Psoas muscle (tissue), 7 donors: ENCODE measurements at regions not wholly inside any gene's neighbourhood (a gene's known extent, or its start where the extent isn't known, plus 50 kb on each side); places are given as distances from the start of the nearest gene placed in this dataset.

ENCODE experiments used
- ATAC-seq, 4 donors: fragments of 200-7000 bp; cut with Tn5 transposase; one replicate each; pipeline ENCODE4 v1.9.1; 2020; ENCODE audit warnings: moderate library complexity in 3 of 4, mild to moderate bottlenecking in 2 of 4
- DNase-seq, 2 donors: peaks; one replicate each; pipeline ENCODE4 v3.0.0-alpha.2; 2020
- H3K27ac ChIP-seq: fragments of 200-600 bp; one replicate; pipeline ENCODE4 v1.8.0; 2022
- H3K27me3 ChIP-seq, 3 donors: fragments of 200-600 bp in 1 of 3; one replicate each; pipeline versions ENCODE4 v1.6.1 to v1.8.0; 2013 to 2022; ENCODE audit warnings: low read length in 2 of 3, mild to moderate bottlenecking in 2 of 3, moderate library complexity in 1 of 3; ENCODE audit not compliant: insufficient read depth in 3 of 3
- H3K36me3 ChIP-seq, 2 donors: fragments of 200-600 bp in 1 of 2; one replicate each; pipeline versions ENCODE4 v1.6.1 to v1.8.0; 2013 to 2022; ENCODE audit warnings: low read depth in 1 of 2, mild to moderate bottlenecking in 1 of 2, moderate library complexity in 1 of 2; ENCODE audit not compliant: insufficient read depth in 1 of 2
- H3K4me1 ChIP-seq: fragments of 200-600 bp; one replicate; pipeline ENCODE4 v1.8.0; 2022
- H3K4me3 ChIP-seq: fragments of 200-600 bp; one replicate; pipeline ENCODE4 v1.8.0; 2022; ENCODE audit warnings: mild to moderate bottlenecking
- H3K9me3 ChIP-seq: fragments of 200-600 bp; one replicate; pipeline ENCODE4 v1.8.0; 2022
- WGBS, 3 donors: extraction: QIAGEN DNeasy Blood & Tissue Kit; methylation state at CpG; one replicate each; pipeline versions ENCODE4 v1.1.6 to v1.1.7; 2013; 5-methylcytosine and 5-hydroxymethylcytosine counted together
- intact Hi-C, 2 donors: fragments of 100-400 bp; cut with DNase I; formaldehyde crosslinking; loops; one replicate each; pipeline versions ENCODE4 v1.11.0 to v1.14.2; 2022
- TF ChIP-seq, protein P1 (sequence below): fragments of 200-600 bp; IDR thresholded peaks from one replicate; pipeline ENCODE4 v1.8.0; 2022; ENCODE audit warnings: antibody characterized with exemption
- donor health status: healthy with polysubstance abuse.
- donor health status: DM: no; HTN: no; CAD: no; lungs with moderate emphysema.
- donor health status: Bipolar disorder and iron deficiency.
- donor health status: healthy.
- donor health status: DM: yes; HTN: yes; CAD: no.
- donor health status: DM: no; HTN: no; CAD: no.
- donor health status: DM: yes; HTN: yes; CAD: no.

DNA sequence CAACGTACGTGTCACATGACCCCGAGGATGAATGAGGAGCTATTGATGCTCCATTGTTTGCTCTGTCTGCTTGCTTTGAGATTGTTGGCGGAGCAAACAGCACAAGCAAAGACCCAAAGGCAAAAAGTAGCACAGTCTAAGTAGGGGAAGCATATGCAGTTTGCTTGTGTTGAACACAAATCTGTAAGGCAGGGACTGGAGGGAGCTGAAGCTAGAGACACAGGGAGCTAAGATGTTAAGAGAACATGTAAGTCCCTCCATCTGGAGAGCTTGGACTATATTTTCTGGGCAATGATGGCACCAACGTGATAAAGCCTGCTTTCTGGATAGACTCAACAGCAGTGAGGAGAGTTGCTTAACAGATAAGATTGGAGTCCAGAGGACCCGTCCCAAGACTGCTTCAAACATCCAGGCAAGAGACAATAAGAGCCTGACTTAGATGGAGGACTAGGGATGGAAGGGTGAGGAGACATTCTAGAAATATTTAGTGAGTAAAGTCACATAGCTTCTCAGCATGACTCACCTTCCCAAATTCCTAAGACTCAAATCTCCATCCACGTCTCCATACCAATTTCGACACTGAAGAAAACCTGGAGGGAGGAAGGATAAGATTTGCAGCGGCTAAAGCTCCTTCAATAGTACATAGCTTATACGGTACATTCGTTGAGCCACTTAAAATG, 88.1 kb upstream of the KLF7 start:
- TF ChIP-seq, protein P1, sequence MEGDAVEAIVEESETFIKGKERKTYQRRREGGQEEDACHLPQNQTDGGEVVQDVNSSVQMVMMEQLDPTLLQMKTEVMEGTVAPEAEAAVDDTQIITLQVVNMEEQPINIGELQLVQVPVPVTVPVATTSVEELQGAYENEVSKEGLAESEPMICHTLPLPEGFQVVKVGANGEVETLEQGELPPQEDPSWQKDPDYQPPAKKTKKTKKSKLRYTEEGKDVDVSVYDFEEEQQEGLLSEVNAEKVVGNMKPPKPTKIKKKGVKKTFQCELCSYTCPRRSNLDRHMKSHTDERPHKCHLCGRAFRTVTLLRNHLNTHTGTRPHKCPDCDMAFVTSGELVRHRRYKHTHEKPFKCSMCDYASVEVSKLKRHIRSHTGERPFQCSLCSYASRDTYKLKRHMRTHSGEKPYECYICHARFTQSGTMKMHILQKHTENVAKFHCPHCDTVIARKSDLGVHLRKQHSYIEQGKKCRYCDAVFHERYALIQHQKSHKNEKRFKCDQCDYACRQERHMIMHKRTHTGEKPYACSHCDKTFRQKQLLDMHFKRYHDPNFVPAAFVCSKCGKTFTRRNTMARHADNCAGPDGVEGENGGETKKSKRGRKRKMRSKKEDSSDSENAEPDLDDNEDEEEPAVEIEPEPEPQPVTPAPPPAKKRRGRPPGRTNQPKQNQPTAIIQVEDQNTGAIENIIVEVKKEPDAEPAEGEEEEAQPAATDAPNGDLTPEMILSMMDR: no peak
- intact Hi-C loops: no loop called here
- WGBS, 3 donors: 77 to 87% (median 77%) methylated on average over 11 of the region's 11 CpGs
- Histone ChIP-seq H3K27ac (no peak overlapping the region), H3K4me3 (no peak overlapping the region), H3K9me3 (no peaks in the 10 kb centered on the region), H3K27me3 (no peaks in the 10 kb centered on the region), H3K36me3 (no peaks in the 10 kb centered on the region), H3K4me1 (peaks cover 21% of the 10 kb centered on the region)
- DNase-seq (no peak), ATAC-seq (no peak)

DNA sequence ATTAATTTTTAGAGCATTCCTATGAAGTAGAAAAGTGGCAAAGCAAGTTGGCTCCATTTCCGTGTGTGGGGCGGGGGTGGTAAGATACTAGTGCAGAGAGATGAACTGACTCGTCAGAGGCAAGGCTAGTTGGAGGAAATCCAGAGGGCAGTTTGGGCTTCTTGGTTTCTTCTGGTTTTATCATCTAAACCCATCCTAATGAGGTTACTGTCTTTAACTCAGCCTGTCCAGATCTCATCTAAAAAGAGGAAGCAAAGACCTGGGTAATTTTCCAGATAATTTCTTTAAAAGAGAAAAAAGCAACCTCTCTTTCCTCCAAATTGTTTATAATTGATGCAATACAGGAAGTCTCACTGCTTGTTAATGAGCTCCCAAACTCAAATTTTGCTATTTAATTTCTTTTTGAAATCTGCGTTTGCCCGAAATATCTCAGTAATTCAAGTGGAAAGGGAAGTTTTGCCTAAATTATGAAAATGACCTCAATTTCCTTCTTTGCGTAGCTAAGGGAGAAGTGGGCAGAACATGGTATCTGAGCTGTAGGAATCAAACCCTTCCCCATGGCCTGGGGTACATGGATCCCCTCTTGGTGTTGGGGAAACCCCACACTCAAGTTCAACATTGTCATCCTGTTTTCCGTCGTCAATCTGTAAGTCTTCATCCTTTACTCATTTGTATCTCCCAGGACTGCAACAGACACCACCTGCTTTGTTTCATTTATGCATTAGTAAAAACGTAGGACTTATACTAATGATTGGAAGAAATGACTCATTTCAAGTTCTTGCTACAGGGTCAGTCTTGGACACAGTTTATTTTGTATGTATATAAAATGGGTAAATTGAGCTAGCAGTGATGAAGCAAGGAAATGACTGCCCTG, 89.1 kb upstream of the KLF7 start:
- Histone ChIP-seq H3K27me3 (no peaks in the 10 kb centered on the region), H3K4me3 (no peak overlapping the region), H3K27ac (no peak overlapping the region), H3K9me3 (no peaks in the 10 kb centered on the region), H3K4me1 (peaks cover 26% of the 10 kb centered on the region), H3K36me3 (no peaks in the 10 kb centered on the region)
- intact Hi-C loops: no loop called here
- 65 to 73% (median 68%) methylated on average over 9 of the region's 9 CpGs for WGBS, 3 donors
- ATAC-seq (no peak), DNase-seq (no peak)
- TF ChIP-seq, protein P1: no peak

DNA sequence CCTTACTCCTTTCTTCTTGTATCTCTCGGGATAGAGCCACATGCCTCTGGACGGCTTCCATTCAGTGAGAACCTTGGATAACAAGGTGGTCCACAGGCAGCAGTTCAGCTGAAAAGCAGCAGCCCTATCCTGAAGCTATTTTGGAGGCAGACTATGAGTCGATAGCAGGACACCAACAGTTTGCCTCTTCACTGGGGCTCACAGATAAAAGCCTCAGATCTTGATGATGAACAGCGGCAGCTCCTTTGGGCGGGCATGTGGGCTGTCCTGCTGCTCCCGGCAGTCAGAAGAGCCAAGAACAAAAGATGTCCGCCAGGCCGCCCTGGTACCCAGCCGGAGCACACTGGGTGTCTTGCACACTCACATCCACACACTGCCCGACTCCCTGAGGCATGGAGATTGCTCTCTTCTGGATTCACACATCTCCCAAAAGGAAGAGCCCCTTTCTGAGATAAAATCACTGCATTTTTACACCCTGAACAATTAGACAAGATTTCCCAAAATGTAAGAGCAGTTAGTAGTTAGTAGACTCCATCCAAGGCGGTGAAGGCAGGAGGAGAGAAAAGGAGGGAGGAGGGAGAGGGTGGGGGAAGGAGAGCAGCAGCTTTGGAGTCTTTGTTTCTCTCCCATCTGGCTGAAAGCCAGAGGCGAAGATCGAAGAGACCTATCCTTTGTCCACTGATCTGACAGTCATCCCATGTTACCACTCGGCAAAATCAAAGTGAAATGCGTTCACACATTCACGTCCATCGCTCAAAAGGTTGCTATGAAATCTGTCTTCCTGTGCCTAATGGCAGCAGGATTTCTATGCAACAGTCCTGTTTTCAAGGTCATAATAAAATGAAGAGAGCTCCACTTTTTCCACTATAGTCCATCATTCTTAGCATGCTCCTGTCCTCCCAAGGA, 90.1 kb upstream of the KLF7 start:
- Histone ChIP-seq H3K9me3 (no peaks in the 10 kb centered on the region), H3K4me1 (peaks cover 26% of the 10 kb centered on the region), H3K36me3 (no peaks in the 10 kb centered on the region), H3K27me3 (no peaks in the 10 kb centered on the region), H3K4me3 (no peak overlapping the region), H3K27ac (no peak overlapping the region)
- TF ChIP-seq, protein P1: no peak
- intact Hi-C loops: no loop called here
- WGBS, 3 donors: 86 to 88% (median 88%) methylated on average over 17 of the region's 17 CpGs
- ATAC-seq (no peak), DNase-seq (no peak)

DNA sequence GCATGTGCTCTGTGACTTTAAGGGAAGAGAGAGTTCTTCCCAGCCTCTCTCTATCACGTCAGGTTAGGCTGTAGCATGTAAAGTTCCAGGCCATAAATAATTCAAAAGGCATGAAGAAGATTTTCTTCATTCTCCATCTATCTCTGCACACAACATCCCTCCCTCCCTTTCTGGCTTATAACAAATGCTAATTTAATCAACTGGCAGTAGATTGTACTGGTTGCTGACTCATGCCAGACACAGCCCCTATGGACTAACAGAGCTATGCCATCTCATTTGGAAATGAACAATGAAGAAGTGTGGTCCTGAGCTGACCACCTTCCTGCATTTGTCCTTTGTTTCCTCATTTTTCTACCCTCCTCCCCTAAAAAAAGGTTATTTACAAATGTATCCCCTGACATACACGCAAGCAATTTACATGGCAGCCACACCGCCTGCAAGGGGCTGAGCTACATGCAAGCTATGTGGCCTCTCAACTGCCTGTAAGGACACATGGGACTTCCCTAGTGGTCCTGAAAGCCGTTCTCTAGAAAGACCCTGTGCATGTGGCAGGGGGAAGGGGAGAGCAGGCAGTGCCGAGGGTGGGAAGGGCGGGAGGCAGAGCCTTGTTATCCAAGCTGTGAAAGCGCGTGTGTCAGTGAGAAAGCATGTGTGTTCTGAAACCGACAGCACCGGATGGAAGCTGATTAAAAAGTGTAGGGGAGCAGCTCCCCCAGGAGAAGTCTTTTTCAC, 90.9 kb upstream of the KLF7 start:
- TF ChIP-seq, protein P1: no peak
- Histone ChIP-seq H3K27ac (no peak overlapping the region), H3K4me1 (peaks cover 26% of the 10 kb centered on the region)

More for the DNA sequence above, 90.9 kb upstream of the KLF7 start:
- H3K9me3 ChIP-seq: no peaks in the 10 kb centered on the region
- WGBS, 3 donors: 67 to 72% (median 69%) methylated on average over 10 of the region's 10 CpGs
- H3K27me3 ChIP-seq: no peaks in the 10 kb centered on the region
- DNase-seq: no peak
- H3K4me3 ChIP-seq: no peak overlapping the region
- no peak for ATAC-seq
- no peaks in the 10 kb centered on the region for H3K36me3 ChIP-seq
- intact Hi-C loops: no loop called here
